NCI-H2196 treated with DMSO at 0.1 percent for 48 hours (cell line): ENCODE measurements at regions not wholly inside any gene's neighbourhood (a gene's known extent, or its start where the extent isn't known, plus 50 kb on each side); places are given as distances from the start of the nearest gene placed in this dataset.
"Not testable (repeated sequence)": the region's sequence is repeated elsewhere in the genome, so short reads cannot be mapped to it uniquely, and the experiment has no call there.

ENCODE experiments used
- DNase-seq: peaks from one replicate; lab custom pipeline; 2025; ENCODE audit not compliant: unreplicated experiment; lab: John Stamatoyannopoulos, UW

DNA sequence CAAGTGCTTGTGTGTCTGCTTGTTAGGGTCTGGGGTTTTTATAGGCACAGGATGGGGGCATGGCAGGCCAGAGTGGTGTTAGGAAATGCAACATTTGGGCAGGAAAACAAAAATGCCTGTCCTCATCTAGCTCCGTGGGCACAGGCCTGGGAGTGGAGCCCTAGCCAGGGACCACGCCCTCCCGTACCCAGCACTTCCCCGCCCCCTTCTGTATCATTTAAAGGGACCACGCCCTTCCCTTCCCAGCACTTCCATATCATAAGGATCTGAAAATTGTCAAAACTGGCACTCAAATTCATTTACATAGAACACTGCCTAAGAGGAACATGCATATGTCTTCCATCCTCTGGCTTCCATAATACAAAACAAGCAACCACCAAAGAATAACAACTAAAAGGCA is 185.8 kb downstream of the B3GLCT start:
- no peak for DNase-seq

DNA sequence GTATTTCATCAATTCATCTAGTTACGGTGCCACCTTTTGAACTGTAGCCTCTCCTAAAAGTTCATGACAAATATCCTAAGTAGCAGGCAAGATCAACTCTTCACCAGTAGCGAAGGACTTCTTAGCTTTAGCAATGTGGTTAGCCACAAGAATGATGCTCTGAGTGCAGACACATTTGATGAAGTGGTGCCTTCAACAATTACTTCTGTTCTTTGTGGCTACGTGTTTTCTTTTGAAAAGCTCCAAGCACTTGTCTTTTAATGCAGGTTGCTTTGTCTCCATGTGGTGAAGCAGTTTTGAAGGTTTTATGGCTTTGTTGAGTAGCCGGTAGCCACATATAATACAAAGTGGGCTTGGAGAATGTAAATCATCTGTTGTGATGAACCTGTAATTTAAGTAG is 194.7 kb downstream of the B3GLCT start:
- no peak for DNase-seq

DNA sequence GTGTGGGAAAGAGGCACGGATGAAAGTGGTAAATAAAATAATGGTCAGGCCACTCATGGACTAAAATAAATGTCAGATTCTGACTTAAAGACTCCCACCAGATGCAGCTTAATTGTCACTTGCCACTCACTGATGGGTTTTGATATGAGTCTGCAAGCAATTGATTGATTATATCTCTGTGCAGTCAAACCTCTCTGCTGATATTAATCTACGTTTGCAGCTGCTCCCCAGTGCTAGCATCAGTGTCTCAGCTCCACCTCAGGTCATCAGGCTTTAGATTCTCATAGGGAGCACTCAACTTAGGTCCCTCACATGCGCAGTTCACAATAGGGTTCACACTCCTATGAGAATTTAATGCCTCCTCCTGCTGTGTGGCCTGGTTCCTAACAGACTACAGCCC is 195.3 kb downstream of the B3GLCT start:
- DNase-seq = no peak

DNA sequence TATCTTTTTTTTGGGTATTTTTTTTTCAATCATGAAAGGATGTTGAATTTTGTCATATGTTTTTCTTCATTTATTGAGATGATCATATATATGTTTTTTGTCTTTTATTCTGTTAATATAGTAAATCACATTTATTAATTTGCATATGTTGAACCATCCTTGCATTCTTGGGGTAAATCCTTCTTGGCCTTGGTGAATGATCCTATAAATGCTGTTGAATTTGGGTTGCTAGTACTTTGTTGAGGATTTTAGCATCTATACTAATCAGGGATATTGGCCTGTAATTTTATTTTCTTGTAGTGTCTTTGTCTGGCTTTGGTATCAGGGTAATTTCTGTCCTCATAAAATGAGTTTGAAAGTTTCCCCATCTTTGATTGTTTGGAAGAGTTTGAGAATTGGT is 199.9 kb downstream of the B3GLCT start:
- no peak for DNase-seq

DNA sequence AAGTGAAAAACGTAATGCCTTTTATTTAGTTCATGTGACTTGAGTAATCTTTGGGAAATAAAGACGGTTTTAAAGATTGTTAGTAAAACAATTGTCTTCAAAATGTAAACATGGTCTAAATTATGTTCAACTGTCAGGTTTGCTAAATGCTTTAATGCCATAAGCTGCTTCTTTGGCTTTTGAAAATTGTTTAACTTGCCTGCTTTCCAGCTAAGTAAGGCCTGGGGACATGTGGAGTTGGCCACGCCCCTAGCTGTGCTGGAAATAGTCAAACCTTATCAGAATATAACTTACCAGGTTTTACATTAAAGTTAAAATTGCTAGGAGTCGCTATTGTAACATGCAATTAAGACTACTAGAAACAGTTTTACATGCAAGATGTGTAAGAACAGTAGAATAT is 203.9 kb downstream of the B3GLCT start:
- not testable (repeated sequence) for DNase-seq

DNA sequence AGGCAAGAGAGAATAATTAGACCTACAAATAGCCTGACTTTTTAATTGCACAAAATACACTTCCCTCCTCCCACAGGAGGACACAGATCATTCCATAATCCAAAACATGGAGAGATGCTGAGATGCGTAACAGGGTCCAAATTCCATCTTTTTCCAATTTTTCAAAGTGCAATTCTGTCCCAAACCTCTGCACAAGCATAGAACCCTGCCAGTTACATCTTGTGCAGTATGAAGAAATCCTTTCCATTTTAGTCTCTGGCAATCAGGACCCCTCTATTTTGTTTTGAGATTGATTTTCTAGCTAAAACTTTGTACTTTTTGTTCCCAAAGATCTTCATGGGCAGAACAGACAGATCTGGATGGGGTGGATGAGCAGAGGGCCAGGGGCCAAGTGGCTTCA is 209.2 kb downstream of the B3GLCT start:
- DNase-seq = no peak

DNA sequence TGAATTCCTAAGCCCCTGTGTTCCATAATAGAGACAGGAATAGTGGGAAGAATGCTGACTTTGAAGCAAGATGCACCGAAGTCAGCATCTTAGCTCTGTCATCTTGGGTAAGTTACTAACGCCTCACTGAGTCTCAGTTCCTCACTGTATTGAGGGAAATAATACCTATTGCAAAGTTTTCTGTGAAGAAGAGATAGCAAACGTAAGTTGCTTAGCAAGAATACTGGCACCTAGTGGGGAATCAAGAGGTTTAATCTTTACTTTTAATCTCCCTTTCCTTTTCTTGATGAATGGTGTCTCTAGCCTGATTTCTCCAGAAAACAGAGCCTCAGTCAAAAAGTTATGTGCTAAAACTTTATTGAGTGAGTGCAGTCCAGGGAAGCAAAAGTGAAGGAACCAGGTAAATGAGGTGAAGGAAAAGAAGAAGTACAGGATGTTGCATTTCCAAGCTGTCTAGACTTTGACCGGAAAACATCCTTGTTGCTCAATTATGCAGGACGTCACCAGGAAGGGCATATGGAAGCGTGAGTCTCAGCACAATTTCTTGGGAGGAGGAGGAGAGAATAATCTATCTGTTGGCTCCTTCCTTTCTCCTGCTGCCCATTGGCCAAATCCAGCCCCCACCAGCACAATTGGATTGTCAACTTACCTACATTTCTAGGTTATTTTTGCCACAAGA is 210.0 kb downstream of the B3GLCT start:
- no peak for DNase-seq

DNA sequence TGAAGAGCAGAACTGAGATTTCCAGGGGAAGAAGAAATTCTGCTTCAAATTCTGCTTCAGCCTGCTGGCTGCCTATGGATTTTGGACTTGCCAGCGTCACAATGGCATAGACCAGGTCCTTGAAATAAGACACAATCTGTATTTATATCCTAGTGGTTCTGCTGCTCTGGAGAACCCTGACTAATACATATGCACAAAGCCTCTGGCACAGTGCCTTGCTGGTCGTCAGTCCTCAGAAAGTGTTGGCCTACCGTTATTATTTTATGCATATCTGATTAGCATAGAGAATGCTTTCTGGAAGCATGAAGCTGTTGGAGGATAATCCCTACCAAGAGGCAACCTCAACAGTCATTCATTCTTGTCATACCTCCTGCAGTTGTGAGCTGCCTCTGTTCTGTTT is 213.7 kb downstream of the B3GLCT start:
- DNase-seq = no peak

DNA sequence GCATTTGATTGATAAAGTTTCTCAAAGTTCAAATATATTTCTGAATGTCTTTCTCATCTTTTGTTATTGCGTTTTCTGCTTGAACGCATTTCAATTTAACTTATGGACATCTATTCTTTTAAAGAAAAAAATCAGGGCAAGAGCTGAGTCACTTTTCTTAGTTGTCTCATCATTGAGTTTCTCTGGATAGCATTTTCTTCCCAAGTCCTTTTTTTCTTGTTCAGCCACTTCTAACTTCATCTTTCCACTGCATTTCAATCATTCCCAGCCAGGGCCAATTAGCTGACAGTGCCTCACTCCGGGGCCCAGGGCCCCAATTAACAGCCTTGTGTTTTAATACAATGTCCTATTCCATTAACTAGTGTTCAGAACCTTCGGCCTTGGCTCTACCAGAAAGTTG is 216.3 kb downstream of the B3GLCT start:
- no peak for DNase-seq

DNA sequence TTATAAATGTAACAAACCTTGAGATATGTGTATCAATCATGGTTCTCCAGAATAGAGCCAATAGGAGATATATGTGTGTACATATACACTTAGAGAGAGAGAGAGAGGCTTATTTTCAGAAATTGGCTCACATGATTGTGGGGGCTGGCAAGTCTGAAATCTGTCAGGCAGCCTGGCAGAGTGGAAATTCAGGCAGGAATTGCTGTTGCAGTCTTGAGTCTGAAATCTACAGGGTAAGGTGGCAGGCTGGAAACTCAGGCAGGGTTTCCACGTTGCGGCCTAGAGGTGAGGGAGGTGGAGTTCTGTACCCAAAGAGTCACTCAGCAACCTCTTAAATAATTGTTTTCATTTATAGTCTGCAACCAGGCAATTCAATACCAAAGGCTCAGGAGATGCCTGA is 218.4 kb downstream of the B3GLCT start:
- DNase-seq = no peak

DNA sequence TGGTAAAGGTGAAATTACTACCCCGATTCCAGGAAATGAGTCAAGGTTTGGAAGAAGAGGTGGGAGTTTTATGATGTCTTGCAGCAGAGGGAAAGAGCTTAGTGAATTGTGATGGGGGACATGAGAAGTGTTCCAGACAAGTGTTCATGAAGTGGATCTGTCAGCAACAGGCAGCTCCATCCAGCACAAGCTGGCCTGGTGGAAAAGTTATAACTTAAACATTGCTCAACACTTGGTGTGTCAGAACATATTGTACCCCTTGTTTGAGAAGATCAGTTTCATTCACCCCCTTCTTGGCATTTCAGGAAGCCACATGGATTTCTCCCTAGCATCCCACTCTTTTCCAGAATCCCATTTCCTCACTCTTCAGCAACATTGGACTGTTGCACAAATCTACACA is 222.0 kb downstream of the B3GLCT start:
- no peak for DNase-seq

DNA sequence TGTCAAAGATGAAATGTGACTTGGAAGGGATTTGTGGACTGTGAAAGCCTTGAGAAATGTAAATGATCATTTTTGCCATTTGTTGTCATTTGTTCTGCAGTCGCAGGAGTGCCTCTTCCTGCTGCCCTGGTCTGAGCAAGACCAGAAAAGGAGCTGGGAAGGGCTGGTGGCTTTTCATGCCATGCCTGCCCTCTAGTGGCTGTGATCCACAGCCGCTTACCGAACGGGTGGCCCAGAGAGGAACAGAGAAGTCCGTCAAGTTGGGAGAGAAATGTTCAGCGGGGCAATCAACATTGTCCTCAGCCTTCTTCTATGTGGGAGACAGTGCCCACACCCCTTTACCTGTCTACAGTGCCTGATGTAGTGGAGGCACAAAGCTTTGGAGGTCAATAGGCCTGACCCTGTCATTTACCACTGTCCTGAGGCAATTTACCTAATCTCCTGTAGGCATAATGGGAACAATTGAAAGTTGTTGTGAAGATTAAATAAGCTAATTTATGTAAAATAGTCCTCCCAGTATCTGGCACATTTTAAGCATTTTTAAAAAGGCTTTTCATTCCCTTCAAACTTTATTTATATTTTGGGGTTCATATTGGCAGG is 224.5 kb downstream of the B3GLCT start:
- DNase-seq = peak; percentile 13

DNA sequence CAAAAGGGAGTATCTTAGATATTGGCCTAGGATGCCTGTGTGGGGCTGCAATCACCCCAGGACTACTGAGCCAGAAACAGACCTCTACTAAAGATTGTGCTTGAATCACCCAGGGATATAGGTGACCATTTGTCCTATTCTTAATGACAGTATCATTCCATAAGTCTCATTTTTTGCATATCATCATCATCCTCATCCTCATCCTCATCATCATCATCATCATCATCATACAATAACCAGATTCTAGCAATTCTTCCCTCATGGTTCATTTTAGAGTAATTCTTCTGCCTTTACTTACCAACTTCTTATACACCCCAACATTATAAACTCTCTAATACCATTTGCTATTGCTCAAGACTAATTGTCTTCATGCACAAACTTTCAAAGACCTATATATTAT is 226.6 kb downstream of the B3GLCT start:
- no peak for DNase-seq

DNA sequence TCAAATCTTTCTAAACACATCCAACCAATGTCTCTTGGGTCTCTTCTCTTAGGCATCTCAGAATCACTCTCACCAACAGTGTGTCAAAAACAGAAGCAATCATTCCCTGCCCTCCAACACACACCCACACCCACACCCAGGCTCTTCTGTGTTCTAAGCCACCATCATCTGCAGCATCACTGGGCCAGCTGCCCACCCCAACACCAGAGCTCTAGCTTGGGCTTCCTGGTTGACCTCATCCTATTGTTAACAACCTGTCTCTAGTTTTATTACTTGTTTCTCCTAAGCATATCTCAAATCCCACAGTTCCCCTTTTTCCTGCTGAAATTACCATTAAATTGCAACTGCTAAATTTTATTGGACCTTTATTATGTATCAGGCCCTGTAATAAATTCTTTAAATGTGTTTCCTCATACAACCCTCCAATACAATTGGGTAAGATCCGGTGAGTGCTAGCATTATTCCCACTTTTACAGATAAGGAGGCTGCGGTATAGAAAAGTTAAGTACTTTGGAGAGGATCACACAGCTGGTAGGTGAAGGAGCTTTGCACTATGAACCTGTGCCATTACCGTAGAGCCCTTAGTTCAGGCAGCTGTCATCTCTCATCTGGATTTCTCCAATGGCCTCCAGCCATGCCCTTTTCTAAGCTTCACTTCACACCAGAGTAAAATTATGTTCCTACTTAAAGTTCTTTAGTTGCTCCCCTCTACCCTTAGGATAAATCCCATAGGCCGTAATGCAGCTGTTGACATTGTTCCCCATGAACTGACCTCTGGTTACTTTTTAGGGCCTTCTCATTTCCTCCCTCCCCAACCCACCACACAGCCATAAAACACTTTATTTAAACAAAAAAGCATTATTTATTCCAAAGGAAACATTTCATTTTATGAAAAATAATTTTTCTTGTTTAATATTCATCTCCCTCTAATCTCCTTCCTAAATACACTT is 227.7 kb downstream of the B3GLCT start:
- no peak for DNase-seq

DNA sequence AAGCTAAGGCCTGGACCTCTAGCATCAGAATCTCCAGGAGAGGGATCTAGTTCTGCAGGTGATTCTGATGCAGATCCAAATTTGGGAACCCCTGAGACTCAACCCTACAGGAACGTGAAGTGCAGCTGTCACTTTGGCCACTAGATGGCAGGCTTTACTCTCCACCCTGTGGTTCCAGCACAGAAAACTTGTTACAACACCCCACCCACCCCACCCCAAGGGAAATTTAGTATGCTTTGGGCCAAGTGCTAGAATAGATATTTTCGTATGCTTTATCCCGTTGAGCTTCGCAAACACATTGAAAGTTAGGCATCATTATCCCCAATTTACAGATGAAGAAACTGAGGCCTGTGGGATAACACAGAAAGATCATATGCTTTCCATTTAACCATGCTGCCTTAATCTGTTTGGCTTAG is 232.0 kb downstream of the B3GLCT start:
- DNase-seq = no peak

DNA sequence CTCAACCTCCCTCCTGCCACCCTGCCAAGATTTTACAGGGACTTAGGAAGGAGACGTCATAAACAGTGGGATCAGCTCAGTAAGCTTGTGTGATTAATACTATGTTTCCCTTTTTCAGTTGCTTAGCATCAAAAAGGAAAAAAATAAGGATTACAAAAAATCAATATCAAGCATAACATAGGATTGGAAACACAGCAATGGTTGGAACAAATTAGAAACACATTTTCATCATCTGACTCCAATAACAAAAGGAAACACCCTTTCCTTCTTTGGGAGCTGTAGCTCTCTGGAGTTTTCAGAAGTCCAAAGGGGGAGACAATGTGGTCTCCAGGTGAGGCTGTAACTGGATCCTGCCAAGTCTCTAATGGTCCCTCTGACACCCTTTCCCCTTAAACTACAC is 233.4 kb downstream of the B3GLCT start:
- no peak for DNase-seq

DNA sequence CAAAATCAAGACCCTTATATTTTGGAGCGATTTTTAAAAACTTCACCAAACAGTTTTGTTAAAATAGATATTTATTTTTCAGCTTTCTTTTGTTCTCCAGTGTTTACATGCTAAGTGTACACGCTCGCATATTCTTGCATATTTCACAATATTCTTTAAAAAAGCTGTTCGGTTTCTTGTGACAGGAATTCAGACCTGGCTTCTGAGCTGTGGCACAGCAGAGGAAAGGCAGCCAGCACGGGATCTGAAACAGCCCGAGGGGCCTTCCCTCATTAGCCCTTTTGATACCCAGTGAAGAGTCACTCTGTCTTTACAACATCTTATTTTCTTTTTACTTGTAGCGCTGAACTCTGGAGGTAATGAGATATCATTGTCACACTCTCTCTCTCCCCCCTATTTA is 234.0 kb downstream of the B3GLCT start:
- no peak for DNase-seq

DNA sequence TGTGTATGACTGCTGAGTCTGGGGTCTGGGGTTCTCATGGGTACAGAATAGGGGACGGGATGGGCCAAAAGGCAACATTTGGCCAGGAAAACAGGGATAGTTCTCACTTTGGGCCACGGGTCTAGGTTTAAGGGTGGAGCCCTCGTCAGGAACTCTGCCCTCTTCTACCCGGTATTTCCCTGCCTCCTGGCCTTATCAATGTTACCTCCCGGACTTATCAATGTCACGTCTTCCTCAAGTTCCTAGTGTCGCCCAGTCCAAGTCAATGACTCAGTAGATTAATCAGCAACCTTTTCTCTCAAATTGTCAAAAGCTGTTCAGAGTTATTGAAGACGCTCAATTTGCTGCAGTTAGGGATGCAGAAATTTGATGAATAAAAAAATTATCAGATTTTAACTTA is 234.8 kb downstream of the B3GLCT start:
- no peak for DNase-seq

DNA sequence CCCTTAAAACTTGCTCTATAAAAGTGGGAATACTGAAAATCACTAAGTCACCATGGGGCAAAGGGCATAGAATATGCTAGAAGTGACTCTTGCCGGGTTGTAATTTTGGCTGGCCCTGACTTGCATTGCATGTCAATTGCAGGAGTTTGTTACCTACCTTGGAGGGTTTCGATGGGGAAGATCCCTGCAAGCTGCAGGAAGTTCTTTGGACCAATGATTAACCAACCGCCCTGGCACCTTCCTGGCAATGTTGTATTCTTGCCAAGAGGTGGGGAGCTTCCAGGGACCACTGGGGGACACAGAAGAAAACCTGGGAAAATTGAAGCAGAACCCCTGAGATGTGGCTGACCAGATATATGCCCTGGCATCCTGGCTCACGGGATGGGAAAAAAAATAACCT is 235.8 kb downstream of the B3GLCT start:
- DNase-seq = no peak

DNA sequence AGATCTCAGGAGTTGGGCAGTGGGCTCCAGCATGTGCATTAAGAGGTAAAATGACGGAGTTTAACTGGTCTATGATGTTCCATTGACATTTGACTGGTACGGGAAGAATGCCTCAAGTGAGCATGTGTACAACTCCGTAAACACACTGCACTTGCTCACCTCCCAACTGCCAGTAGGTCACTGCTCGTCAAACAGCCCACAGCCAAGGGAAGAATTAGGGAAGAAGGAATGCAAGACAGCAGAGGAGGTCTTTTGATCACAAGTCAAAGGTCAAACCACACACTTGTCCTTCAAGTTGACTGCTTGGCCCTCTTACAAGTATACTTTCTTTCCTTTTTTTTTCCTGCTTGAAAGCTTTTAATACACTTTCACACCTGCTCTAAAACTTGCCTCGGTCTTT is 236.7 kb downstream of the B3GLCT start:
- DNase-seq = no peak

DNA sequence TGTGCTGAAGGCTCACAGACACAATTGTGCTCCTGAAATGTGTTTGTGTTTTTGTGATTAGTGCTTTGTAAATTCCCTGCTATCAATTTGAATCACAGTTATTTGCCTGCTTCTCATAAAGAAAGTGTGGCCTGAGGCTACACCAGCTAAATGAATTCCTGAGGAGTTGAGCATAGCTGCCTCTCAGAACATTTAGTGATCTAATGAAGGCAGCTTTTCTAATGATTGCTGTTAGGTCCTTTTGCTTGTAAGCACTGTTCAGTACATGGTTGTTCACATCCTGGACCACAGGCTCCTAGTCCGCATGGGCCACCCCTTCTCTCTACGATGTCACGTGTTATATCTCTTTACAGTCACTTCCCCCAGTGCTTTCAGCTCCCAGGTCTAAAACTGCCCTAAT is 238.2 kb downstream of the B3GLCT start:
- DNase-seq = no peak

DNA sequence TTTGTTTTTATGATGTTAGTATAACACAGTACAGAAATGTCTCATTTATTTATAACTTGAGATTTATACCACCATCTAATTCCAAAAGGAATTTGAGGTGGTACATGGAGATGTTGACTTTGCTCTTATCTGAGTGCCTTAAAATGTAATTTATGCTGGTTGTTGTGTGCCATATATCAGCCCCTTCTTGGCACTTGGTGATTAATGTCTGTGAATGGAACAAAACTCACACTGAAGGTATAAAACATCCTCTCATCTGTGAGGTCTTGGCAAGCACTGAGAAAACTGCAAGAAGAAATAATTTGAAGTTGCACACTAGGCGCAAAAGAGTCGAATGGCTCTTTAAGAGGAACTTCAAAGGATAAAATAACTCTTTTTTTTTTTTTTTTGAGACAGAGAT is 240.4 kb downstream of the B3GLCT start:
- DNase-seq = no peak
